Right forelimb (tissue), 1 donor: ENCODE measurements at regions not wholly inside any gene's neighbourhood (a gene's known extent, or its start where the extent isn't known, plus 50 kb on each side); places are given as distances from the start of the nearest gene placed in this dataset.
"Not testable (repeated sequence)": the region's sequence is repeated elsewhere in the genome, so short reads cannot be mapped to it uniquely, and the experiment has no call there.

Source experiments
- DNase-seq: peaks from one replicate; pipeline ENCODE4 v3.0.0-alpha.2; 2018

GRCh38 chr2:52518678-52519077, 1248.9 kb upstream of the CHAC2 start:
- DNase-seq = no peak

- DNase-seq = no peak
Observed at GRCh38 chr2:52512760-52513159, 1254.8 kb upstream of the CHAC2 start.

GRCh38 chr2:52510432-52510831, 1257.2 kb upstream of the CHAC2 start:
- DNase-seq = no peak

GRCh38 chr2:52502476-52502860, 1265.1 kb upstream of the CHAC2 start:
- no peak for DNase-seq

- no peak for DNase-seq
Observed at GRCh38 chr2:52501715-52502475, 1265.7 kb upstream of the CHAC2 start.

GRCh38 chr2:52500561-52500960, 1267.0 kb upstream of the CHAC2 start:
- no peak for DNase-seq

- DNase-seq = no peak
Observed at GRCh38 chr2:52498077-52498750, 1269.4 kb upstream of the CHAC2 start.

- no peak for DNase-seq
Observed at GRCh38 chr2:52495816-52496215, 1271.8 kb upstream of the CHAC2 start.

- DNase-seq = no peak
Observed at GRCh38 chr2:52477166-52477565, 1290.4 kb upstream of the CHAC2 start.

- DNase-seq = no peak
Observed at GRCh38 chr2:52475590-52475989, 1292.0 kb upstream of the CHAC2 start.

- DNase-seq = no peak
Observed at GRCh38 chr2:52474091-52474490, 1293.5 kb upstream of the CHAC2 start.

GRCh38 chr2:52473526-52473925, 1294.1 kb upstream of the CHAC2 start:
- DNase-seq = no peak

- DNase-seq = not testable (repeated sequence)
Observed at GRCh38 chr2:52470457-52470856, 1297.1 kb upstream of the CHAC2 start.

- DNase-seq = no peak
Observed at GRCh38 chr2:52467189-52467588, 1300.4 kb upstream of the CHAC2 start.

- DNase-seq = no peak
Observed at GRCh38 chr2:52465287-52465686, 1302.3 kb upstream of the CHAC2 start.

GRCh38 chr2:52463457-52463856, 1304.1 kb upstream of the CHAC2 start:
- no peak for DNase-seq

GRCh38 chr2:52456561-52457377, 1310.8 kb upstream of the CHAC2 start:
- no peak for DNase-seq

- no peak for DNase-seq
Observed at GRCh38 chr2:52454962-52455361, 1312.6 kb upstream of the CHAC2 start.

GRCh38 chr2:52452201-52452600, 1315.4 kb upstream of the CHAC2 start:
- DNase-seq = no peak

GRCh38 chr2:52445686-52446085, 1321.9 kb upstream of the CHAC2 start:
- DNase-seq = no peak

GRCh38 chr2:52431352-52431760, 1336.2 kb upstream of the CHAC2 start:
- DNase-seq = no peak

GRCh38 chr2:52429740-52430139, 1337.9 kb upstream of the CHAC2 start:
- no peak for DNase-seq

- no peak for DNase-seq
Observed at GRCh38 chr2:52429171-52429570, 1338.4 kb upstream of the CHAC2 start.

- DNase-seq = no peak
Observed at GRCh38 chr2:52428224-52428623, 1339.4 kb upstream of the CHAC2 start.
